GM12878 (cell line): ENCODE measurements at regions not wholly inside any gene's neighbourhood (a gene's known extent, or its start where the extent isn't known, plus 50 kb on each side); places are given as distances from the start of the nearest gene placed in this dataset.

Source experiments
- ATAC-seq: fragments of 200-7000 bp; cut with Tn5 transposase; 3 replicates; pipeline ENCODE4 v1.9.1; 2020; ENCODE audit warnings: mild to moderate bottlenecking, moderate library complexity
- BruUV-seq: library from RNA; stranded (reverse); fragments of 400-500 nt; replicated peaks from 2 replicates; lab custom pipeline; 2021; lab: Mats Ljungman, UMichigan
- CTCF ChIA-PET: fragments of 300-600 bp; sonication (Branson Sonifier 250); formaldehyde crosslinking; extraction: SDS; loops from one replicate; lab custom pipeline; 2021; ENCODE audit warnings: inconsistent platforms; lab: Yijun Ruan, JAX
- POLR2A ChIA-PET: fragments of 350-600 bp; formaldehyde crosslinking; extraction: SDS; loops from one replicate; lab custom pipeline; 2021; ENCODE audit warnings: inconsistent platforms; lab: Charles Lee
- RAD21 ChIA-PET: fragments of 300-600 bp; sonication (Branson Sonifier 250); formaldehyde crosslinking; loops from one replicate; lab custom pipeline; 2023; ENCODE audit warnings: antibody characterized with exemption; ENCODE audit not compliant: unreplicated experiment; lab: Charles Lee
- SMC1A ChIA-PET: fragments of 300-600 bp; sonication (Branson Sonifier 250); formaldehyde crosslinking; loops from one replicate; lab custom pipeline; 2023; ENCODE audit not compliant: unreplicated experiment, uncharacterized antibody; lab: Charles Lee
- DNase-seq: peaks from one replicate; pipeline ENCODE4 v3.0.0-alpha.2; 2011; ENCODE audit warnings: low read depth, low spot score
- FAIRE-seq: peaks from 3 replicates; lab custom pipeline; 2011; peaks lifted over from hg19 to GRCh38; lab: Jason Lieb, UNC
- H2AFZ ChIP-seq: 2 replicates; pipeline ENCODE4 v1.6.0; 2011; ENCODE audit warnings: low read depth, low read length, control low read depth; ENCODE audit not compliant: control insufficient read depth
- H3K27ac ChIP-seq: 2 replicates; pipeline ENCODE4 v1.5.1; 2011; ENCODE audit warnings: control low read depth; ENCODE audit not compliant: control insufficient read depth, insufficient read depth
- H3K27me3 ChIP-seq, 2 experiments: replicated peaks in 1 of 2; 2 replicates each; pipeline versions ENCODE4 v1.6.0 to v1.6.1; 2011; ENCODE audit warnings: low read length in 1 of 2; ENCODE audit not compliant: control insufficient read depth in 2 of 2, insufficient read depth in 2 of 2
- H3K36me3 ChIP-seq, 2 experiments: 2 replicates each; pipeline ENCODE4 v1.5.1; 2011; ENCODE audit warnings: low read length in 1 of 2; ENCODE audit not compliant: control insufficient read depth in 2 of 2, insufficient read depth in 2 of 2
- H3K4me1 ChIP-seq: 2 replicates; pipeline ENCODE4 v1.6.1; 2011; ENCODE audit warnings: mild to moderate bottlenecking, low read length, moderate library complexity, mixed read lengths; ENCODE audit not compliant: control insufficient read depth, insufficient read depth
- H3K4me2 ChIP-seq: 2 replicates; pipeline ENCODE4 v1.6.0; 2011; ENCODE audit warnings: control low read depth; ENCODE audit not compliant: control insufficient read depth, insufficient read depth
- H3K4me3 ChIP-seq: fragments of 200-600 bp; sonication (generic); 2 replicates; pipeline ENCODE4 v1.5.1; 2016
- H3K79me2 ChIP-seq: 2 replicates; pipeline ENCODE4 v1.6.0; 2011; ENCODE audit warnings: low read length; ENCODE audit not compliant: control insufficient read depth, insufficient read depth
- H3K9ac ChIP-seq: 2 replicates; pipeline ENCODE4 v1.8.0; 2011; ENCODE audit warnings: low read length, control low read depth, mixed read lengths; ENCODE audit not compliant: control insufficient read depth, insufficient read depth
- H3K9me3 ChIP-seq: replicated peaks from 3 replicates; pipeline ENCODE4 v1.5.1; 2011; ENCODE audit warnings: mild to moderate bottlenecking, low read length; ENCODE audit not compliant: control insufficient read depth, insufficient read depth
- H4K20me1 ChIP-seq: 2 replicates; pipeline ENCODE4 v1.6.0; 2011; ENCODE audit not compliant: control insufficient read depth, insufficient read depth
- CEBPZ ChIP-seq: fragments of 150-350 bp; IDR thresholded peaks from 2 replicates; pipeline ENCODE4 v1.6.1; 2016; ENCODE audit warnings: low read depth, low read length
- CHD1 ChIP-seq: IDR thresholded peaks from 2 replicates; pipeline ENCODE4 v1.6.1; 2012; ENCODE audit warnings: low read depth, low read length, improper control_type of control experiment
- HDGF ChIP-seq: fragments of 450-650 bp; IDR thresholded peaks from 2 replicates; pipeline ENCODE4 v1.6.1; 2016; ENCODE audit warnings: antibody characterized with exemption
- IRF4 ChIP-seq: IDR thresholded peaks from 2 replicates; pipeline ENCODE4 v1.6.1; 2011; ENCODE audit warnings: low read depth, low read length
- NBN ChIP-seq: fragments of 450-650 bp; IDR thresholded peaks from 2 replicates; pipeline ENCODE4 v1.6.1; 2016
- RUNX3 ChIP-seq: IDR thresholded peaks from 2 replicates; pipeline ENCODE4 v1.6.1; 2012; ENCODE audit warnings: low read length, inconsistent platforms
- SMAD1 ChIP-seq: fragments of 450-650 bp; IDR thresholded peaks from 2 replicates; pipeline ENCODE4 v1.6.1; 2018; ENCODE audit warnings: mild to moderate bottlenecking, low read depth; ENCODE audit not compliant: partially characterized antibody
- SMAD5 ChIP-seq: IDR thresholded peaks from 2 replicates; pipeline ENCODE4 v1.6.1; 2016; ENCODE audit warnings: antibody characterized with exemption, low read depth
- SPI1 ChIP-seq: IDR thresholded peaks from 2 replicates; pipeline ENCODE4 v1.6.1; 2011; ENCODE audit warnings: low read depth, mild to moderate bottlenecking, low read length, moderate library complexity, borderline replicate concordance; ENCODE audit not compliant: insufficient read depth
- ZBTB40 ChIP-seq: fragments of 450-650 bp; IDR thresholded peaks from 2 replicates; pipeline ENCODE4 v1.6.1; 2016; ENCODE audit warnings: mild to moderate bottlenecking, moderate library complexity, borderline replicate concordance
- ZNF384 ChIP-seq: IDR thresholded peaks from 2 replicates; pipeline ENCODE4 v1.6.1; 2012; ENCODE audit warnings: low read depth, mild to moderate bottlenecking, low read length, improper control_type of control experiment, borderline replicate concordance
- WGBS: methylation state at CpG from one replicate; pipeline ENCODE4 v1.1.6; 2016; ENCODE audit warnings: low lambda C conversion rate; ENCODE audit not compliant: insufficient replicate concordance, insufficient coverage; ENCODE audit errors: missing lambda C conversion rate; 5-methylcytosine and 5-hydroxymethylcytosine counted together
- in situ Hi-C: fragments of 300-500 bp; cut with MboI; formaldehyde crosslinking; loops from 9 replicates; pipeline ENCODE4 v1.14.3; 2018; ENCODE audit warnings: mixed read lengths
- intact Hi-C: fragments of 100-400 bp; cut with micrococcal nuclease; formaldehyde crosslinking; loops from one replicate; pipeline ENCODE4 v1.14.2; 2022; ENCODE audit not compliant: unreplicated experiment
- TF ChIP-seq, protein P1 (sequence below): fragments of 450-650 bp; IDR thresholded peaks from 2 replicates; pipeline ENCODE4 v1.6.1; 2016; ENCODE audit warnings: mild to moderate bottlenecking

- DNase-seq = peak; percentile 12
- in situ Hi-C loops (no loop called here), intact Hi-C loops (loop anchor here (5.0 kb wide), 1 partner anchor 47 kb away; no protein-coding TSS in a partner anchor)
- no peak overlapping the region for H3K9ac ChIP-seq
- H3K4me3 ChIP-seq = 0 out of 2 replicates have a peak overlapping the region, but pooled peaks have one; percentile 10
- peak; percentile 56 for FAIRE-seq
- H3K4me2 ChIP-seq = peak overlapping the region; percentile 31; the same call in 1 of the 2 replicates
- peak; percentile 85 for ATAC-seq
- SMC1A ChIA-PET = interaction anchor here (0.7 to 1.9 kb wide), 5 partner anchors 10 to 91 kb away, joined by 3 to 5 read pairs (median 4); no protein-coding TSS in a partner anchor
- H3K36me3 ChIP-seq = no peaks in the 10 kb centered on the region
- RAD21 ChIA-PET = no interaction called here
- WGBS = 31% methylated on average over 6 of the region's 6 CpGs
- peaks cover 12% of the 10 kb centered on the region for H3K4me1 ChIP-seq
- CTCF ChIA-PET = interaction anchor here (0.6 to 3.0 kb wide), 3 partner anchors 16 to 433 kb away, joined by 5 to 18 read pairs (median 7); no protein-coding TSS in a partner anchor
- no peaks in the 10 kb centered on the region for H3K27me3 ChIP-seq
- H4K20me1 ChIP-seq = no peaks in the 10 kb centered on the region
- POLR2A ChIA-PET = interaction anchor here (0.5 to 0.9 kb wide), 2 partner anchors 58 to 112 kb away, joined by 3 read pairs; no protein-coding TSS in a partner anchor
- no peak overlapping the region for H2AFZ ChIP-seq
- no TSS peak for BruUV-seq
- no peaks in the 10 kb centered on the region for H3K9me3 ChIP-seq
- peak overlapping the region; percentile 24; the same call in 1 of the 2 replicates for H3K27ac ChIP-seq
- no peaks in the 10 kb centered on the region for H3K79me2 ChIP-seq
- TF ChIP-seq NBN = 0 out of 2 replicates have a peak, but pooled peaks have one; percentile 27
- TF ChIP-seq SMAD5 = no peak
- TF ChIP-seq CEBPZ = no peak
- no peak for TF ChIP-seq SMAD1
- TF ChIP-seq, protein P1, sequence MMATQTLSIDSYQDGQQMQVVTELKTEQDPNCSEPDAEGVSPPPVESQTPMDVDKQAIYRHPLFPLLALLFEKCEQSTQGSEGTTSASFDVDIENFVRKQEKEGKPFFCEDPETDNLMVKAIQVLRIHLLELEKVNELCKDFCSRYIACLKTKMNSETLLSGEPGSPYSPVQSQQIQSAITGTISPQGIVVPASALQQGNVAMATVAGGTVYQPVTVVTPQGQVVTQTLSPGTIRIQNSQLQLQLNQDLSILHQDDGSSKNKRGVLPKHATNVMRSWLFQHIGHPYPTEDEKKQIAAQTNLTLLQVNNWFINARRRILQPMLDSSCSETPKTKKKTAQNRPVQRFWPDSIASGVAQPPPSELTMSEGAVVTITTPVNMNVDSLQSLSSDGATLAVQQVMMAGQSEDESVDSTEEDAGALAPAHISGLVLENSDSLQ = peak; percentile 31
- TF ChIP-seq CHD1 = no peak
- no peak for TF ChIP-seq HDGF
- TF ChIP-seq SPI1 = no peak
- no peak for TF ChIP-seq IRF4
- peak; percentile 48 for TF ChIP-seq ZNF384
- peak; percentile 72 for TF ChIP-seq RUNX3
- peak; percentile 78 for TF ChIP-seq ZBTB40
Observed at GRCh38 chr5:154559398-154560276, 81.6 kb upstream of the HAND1 start.
